ENCODE measurements at regions not wholly inside any gene's neighbourhood (a gene's known extent, or its start where the extent isn't known, plus 50 kb on each side); places are given as distances from the start of the nearest gene placed in this dataset.
"Not testable (repeated sequence)": the region's sequence is repeated elsewhere in the genome, so short reads cannot be mapped to it uniquely, and the experiment has no call there.

DNA sequence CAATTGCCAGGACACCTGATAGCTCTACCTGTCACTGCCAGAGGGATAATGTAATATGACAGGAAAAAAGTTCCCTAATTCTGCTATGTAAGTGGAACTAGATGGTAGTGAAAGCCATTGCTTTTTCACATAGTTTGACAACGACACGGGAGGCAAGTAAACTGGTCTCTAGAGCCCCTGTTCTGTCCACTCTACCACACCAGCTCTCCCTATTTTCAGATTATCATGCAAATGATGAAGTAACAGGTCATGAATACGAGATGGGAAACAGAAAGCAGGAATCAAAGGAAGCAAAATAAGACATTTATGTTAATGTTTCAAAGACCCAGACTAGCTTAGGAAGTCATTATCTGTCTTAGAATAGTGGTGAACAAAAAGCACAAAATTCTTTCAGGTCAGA is 56.2 kb downstream of the TAF11L14 start:
- no peak for DNase-seq

DNA sequence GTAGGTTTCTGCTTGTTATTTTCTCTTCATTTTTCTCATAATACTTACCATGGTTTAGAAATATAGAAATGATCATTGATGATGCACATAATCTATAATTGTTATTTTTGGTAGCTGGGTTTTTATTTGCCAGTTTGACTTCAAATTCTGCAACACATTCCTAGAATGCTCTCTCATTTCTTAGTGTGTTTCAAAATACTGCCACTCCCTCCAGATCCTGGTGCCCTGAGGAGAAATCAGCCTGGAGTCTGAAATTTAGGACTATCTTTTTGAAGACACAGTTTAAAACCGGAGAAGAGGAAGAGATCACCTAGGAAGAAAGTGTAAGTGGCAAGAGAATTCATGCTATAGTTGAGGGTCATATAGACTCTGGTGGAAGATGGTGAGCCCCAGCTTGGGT is 57.5 kb downstream of the TAF11L14 start:
- DNase-seq: no peak

DNA sequence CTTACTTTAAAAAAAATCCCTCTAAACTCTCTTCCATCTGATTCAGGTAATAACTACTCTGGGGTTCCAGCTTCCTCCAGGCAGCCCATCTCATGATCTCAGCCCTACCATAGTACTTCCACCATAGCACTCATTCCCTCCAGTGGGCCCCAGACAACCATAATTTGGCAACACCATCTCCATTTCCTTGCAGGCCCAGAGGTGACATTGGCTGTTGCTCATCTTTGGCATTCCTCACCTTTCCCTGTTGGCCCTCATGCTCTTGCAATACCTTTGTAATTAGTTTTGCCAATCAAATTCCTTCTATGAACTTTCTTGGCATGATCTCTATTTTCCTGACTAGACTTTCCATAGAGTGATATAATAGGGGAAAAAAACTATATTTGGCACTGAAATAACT is 60.1 kb downstream of the TAF11L14 start:
- no peak for DNase-seq

DNA sequence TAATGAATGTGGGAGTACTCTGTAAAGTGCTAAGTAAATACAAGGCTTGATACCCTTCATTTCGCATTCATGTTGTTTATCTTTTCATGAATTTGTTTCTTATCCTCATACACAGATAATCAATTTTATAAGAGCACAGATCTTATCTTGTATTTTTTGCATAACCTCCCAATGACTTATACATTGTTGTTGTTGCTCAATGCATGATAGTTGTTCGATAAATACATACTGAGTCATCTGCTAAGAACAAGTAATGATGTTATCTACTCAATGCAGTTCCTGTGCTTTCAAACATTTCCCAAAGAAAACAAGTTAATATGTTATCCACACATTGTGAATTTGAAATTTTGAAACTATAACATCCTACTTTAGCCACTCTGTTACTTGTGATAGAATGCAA is 60.7 kb downstream of the TAF11L14 start:
- DNase-seq: no peak

DNA sequence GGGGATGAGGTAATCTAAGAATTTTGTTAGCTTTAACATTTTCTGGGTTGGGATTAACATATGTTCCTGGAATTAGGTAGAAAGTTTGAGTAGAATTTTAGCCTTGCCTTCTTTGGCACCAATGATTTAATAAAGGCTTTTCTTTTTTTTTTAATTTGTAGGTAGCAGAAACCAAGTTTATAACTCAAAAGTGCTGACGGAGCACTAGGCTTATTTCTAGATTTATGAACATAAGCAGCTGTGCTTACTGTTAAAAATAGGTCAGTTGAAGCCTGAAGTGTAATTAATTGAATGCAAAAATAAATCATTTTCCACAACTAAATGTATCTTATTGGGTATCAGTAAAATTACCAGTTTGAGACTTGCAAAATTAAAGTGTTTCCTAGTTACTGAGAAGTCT is 62.4 kb downstream of the TAF11L14 start:
- no peak for DNase-seq

DNA sequence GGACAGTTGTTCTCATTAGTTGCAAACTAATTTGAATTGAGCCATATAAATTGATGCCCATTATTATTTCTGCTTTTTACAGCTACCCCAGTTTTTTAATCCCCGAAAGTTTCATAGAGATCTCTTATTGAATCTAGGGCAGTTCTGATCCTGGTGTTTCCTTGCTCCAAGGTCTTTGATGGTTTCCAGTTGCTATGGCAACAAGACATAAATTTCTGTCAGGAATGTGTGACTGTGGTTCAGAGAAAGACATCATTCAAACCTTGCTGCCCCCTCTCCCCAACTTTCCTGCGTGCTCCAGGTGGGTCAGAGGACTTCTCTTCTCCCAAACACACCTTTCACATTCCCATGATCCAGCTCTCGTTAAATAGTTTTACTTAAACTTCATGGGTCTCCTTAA is 63.4 kb downstream of the TAF11L14 start:
- no peak for DNase-seq

DNA sequence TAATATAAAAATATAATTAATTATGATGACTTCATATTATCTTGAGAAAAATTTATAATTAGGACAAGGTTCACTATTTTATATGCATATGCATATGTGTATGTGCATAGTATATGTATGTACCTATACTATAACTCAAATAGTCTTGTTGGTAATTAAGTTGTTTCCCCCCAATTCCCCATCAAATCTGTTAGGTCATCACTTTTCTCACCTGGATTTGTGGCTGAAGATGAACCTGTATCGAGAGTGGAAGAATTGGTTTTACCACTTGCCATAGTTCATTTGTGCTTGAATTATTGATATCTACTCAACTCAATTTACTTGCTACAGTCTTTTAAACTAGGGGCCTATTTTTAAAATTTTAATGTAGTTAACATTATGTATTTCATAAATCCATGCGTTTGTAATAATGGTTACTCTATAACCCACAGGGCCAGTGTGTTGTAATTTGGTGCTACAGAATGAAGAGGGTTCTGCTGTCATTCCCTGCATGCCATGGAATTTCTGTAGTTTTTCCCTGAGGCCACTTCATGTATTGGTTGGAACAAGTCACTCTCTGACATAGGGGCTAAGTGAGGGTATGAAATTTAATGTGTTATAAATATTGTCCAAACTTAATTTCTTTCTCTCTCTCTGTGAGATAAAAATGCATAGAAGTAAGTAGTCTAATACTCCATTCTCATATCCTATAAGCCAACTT is 74.9 kb downstream of the TAF11L14 start:
- no peak for DNase-seq

DNA sequence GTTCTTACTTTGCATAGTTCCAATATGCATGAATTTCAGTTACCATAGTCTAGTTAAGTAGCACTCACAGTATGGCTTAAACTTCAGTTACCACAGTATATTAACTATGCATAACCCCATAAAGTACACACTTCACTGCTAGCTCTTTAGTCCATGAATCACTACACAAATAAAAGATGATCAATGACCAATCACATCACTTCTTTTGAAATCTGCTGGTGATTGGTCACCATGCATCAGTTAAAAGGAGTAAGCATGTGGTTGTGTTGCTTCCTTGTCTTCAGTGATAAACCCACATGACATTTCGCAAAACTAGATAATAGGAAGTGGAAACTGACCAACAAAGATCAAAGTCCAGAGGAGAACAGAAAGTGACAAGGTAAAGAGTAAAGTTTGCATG is 79.0 kb downstream of the TAF11L14 start:
- no peak for DNase-seq

DNA sequence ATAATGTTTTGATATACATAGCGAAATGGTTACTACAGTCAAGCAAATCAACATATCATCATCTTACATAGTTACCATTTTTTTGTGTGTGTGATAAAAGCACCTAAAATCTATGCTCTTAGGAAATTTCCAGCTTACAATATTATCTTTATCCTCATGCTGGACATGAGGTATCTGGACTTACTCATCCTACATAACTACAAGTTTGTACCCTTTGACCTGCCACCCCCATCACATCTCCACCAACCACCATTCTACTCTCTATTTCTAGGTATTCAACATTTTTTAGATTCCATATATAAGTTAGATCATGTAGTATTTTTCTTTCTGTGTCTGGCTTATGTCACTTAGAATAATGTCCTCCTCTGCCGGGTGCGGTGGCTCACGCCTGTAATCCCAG is 79.9 kb downstream of the TAF11L14 start:
- DNase-seq: no peak

DNA sequence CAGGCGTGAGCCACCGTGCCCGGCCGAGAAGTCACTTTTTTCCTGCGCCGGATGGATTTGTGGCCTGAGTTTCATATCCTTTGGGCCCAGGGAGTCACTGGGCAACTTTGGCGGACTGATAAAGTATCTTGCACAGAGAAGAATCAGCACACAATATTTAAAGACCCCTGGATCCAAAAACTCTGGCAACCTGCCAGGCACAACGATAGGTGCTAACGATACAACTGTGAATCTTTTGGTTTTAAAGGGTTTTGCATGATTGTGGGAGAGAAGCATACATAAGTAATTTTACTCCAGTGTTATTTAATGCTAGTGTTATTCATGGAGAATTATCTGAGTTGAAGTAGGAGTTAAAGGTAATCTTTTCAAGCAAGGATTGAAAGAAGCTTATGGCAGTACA is 85.3 kb downstream of the TAF11L14 start:
- DNase-seq: no peak

DNA sequence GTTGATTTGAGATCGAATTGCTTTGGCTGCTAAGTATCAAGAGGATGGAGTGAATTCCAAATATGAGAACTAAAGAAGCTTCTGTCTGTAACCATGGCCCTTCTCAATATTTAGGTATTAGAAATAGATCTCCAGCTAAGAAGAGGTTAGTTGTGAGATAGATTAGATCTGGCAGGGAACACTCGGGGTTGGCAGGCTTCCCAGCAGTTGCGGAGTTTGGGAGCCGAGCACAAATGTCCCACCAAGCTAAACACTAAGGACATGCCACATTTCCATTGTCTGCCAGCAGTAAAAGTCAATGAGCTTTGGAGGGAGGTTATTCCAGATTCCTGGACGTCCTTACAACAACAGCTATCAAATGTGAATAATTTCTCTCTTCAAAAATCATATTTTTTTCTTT is 85.8 kb downstream of the TAF11L14 start:
- DNase-seq: no peak

DNA sequence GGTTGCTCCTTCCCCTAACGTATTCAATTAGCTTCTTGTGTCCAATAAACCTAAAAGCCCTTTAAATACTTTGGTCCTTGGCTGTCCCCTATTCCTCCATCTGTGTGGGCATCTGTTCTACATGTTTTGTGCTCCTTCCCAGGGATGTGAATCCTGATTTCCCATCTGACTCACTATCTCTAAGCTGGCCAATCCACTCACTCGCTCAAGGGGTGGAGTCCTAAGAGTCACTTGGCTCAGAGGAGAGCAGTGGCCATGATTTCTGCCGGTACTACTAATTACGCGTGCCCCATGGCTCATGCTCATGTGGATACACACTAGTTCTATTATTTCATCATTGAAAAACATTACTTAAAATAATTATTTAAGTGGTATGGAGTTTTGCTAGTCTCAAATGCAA is 89.6 kb downstream of the TAF11L14 start:
- DNase-seq: no peak

DNA sequence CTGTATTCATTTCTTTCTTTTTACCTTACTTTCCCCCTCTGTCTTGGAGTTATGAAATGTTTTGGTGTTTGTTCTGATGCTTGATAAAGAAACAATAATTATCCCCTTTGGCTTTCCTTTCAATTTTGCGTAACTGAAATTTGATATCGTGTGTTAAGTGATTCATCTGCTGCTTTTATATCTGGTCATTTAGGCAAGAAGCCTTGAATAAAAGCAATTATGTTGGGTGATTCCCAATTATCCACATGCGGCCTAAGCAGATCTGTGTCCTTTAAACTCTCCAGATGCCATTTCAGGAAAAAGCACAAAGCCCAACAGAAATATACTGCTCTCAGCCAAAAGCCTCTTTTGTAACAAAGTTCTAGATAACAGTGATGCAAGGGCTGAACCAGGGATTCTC is 92.8 kb downstream of the TAF11L14 start:
- DNase-seq: no peak

DNA sequence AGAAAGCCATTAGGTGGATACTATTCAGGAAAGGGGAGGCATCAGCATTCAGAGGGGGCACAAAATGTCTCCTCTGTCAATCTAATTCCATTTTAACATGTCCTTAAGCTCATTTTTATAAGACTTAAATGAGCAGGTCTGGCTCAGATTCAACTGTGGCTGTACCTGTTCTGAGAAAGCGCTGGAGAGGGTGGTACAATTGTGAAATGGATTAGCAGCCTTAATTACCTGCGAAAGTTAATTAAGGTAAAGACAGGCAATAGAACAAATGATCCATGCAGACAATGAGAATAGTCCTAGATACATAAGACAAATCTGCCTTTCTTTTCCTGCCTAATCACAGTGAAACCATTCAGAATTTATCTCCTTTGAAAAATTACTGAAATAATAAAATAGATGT is 96.2 kb downstream of the TAF11L14 start:
- DNase-seq: no peak

DNA sequence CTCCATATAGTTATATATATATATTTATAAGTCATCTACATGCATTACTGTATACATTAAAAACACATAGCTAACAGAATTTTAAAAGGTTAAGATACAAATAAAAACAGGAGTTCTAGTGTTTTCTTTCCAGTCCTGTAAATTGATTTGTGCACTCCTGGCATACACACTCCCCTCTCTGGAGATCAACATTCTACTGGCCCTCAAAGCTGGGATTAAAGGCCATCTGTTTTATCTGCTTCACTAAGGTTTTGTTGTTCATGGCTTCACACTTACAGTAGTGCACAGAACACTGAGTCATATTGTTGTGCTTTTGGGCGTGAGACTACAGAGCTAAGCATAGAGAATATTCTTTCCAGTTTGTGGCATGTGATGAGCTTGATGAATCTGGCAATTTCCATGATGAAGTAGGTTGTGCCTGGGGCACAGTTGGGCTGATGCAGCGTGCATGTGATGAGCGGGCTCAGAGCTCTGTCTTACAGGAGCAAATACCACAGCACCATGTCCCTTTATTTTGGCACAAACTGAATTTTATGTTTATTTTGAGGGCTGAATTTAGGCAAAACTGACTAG is 98.2 kb downstream of the TAF11L14 start:
- DNase-seq: peak; percentile 1

DNA sequence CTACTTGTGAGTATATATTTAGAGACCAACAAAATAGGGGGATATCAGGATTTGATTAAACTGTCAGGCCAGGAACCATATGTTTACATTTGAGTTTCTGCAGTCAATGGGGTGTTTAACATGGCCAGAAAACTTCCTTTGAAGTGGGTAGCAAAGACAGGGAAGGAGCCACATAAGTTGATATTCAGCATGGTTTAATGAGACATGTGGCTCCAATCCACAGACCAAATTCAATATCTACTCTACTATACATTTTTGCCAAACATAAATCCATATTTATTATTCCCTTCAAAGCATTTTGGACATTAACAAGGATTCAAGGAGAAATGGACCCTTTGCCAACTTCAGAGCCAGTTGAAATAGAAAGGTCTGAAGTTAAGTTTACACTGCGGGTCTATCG is 99.8 kb downstream of the TAF11L14 start:
- no peak for DNase-seq

DNA sequence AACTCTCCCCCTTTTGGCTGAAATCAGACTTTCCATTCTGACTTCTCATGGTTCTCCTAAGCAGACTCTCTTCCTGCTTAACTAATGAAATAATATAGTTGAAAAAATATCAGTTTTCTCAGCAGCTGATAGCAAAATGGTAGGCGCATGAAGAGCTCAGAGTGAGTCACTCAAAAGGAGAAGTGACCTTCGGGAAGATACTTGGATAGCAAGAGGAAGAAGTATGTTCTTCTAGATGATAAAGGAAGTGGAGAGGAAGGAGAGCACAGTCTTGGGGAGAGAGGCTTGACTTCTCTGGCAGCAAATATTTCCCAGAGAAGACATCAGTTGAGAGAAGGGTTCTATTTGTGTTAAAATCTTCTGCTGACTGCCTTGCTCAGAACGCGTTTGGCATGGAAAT is 101.5 kb downstream of the TAF11L14 start:
- no peak for DNase-seq

DNA sequence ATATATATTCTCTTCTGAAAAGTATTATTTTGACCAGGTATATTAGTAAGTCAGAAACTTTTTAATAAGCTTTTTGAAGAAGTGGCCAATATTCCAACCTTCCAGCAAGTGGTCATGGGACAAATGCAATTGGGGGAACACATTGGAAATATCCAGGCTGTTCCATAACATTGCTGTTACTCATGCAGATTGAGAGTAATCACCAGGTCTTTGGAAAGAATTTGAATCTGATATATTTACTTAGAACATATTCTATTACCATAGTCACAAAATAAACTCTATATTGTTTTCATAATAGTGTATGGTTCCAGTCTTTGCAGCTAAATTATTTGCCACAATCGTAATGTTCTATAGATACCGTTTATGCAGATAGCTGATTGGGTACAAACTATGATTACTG is 102.8 kb downstream of the TAF11L14 start:
- DNase-seq: no peak

DNA sequence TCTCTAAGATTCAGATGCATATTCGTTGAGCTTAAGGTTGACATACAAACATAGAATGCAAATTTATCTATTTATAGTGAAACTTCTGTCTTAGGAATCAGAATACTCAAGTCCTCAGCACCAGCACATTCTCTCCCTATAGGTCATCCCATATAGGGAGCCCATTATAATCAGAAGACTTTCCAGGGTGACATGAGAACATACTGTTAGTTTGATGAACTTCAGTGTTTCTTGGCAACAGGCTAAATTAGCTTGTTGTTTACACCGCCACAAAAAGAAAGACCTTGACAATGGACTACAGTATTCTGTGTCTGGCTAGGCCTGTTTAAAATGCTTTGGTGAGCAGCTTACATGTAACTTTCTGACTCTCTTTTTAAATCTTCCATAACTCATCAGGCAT is 104.2 kb downstream of the TAF11L14 start:
- no peak for DNase-seq

DNA sequence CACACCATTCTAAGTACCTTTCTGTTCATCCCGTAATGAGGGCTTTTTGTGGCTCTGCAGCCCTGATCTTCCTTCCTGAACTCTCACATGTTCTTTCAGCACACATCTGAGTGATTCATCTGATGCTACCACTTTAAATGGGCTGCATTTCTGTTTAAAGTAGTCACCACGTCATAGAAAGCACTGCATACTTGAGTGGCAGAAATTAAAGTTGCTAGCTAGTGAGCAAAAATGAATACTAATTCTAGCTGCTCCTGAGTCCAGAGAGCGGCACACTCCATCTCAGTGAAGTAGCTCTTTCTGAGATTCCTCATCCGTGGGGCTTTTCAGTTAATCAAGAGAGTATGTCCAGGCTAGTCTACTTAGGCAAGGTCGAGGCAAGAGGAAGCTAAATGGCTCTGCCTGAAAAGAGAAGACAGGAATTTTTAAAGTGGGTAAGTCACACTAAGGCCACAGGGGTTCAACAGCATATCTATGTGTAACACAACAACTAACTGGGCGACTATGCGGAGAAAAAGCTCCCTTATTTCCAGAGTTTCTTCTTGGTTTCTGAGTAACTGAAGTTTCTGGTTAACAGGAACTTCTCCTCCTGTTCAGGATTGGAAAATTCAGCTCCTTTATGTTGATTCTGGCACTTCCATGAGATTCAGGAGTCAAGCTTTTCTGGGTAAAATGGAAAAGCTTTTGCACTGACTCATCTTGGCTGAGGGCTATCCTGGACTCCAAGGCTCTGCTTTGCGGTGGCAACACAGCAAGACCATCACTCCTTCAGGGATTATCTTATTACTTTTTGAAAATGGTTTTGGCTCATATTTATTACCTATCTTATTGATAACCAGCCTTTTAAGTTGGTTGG is 109.5 kb downstream of the TAF11L14 start:
- DNase-seq: no peak

DNA sequence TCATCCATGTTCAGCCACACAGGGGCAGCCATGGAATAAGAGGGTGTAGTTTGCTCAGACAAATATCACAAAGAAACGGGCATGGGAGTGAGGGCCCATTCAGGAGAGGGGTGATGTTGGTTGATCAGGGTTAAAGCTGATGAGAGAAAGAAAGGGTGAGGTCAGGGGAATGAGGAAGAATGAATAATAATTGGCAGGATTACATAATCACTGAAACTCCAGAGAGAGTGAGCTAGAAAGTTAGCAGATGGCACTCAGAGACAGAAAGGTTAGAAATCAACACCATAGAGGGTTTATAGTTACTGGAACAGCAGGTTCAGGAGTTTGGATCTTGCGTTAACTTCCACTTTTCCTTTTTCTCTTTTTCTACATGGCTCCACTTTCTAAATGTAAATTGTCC is 113.9 kb downstream of the TAF11L14 start:
- DNase-seq: no peak

DNA sequence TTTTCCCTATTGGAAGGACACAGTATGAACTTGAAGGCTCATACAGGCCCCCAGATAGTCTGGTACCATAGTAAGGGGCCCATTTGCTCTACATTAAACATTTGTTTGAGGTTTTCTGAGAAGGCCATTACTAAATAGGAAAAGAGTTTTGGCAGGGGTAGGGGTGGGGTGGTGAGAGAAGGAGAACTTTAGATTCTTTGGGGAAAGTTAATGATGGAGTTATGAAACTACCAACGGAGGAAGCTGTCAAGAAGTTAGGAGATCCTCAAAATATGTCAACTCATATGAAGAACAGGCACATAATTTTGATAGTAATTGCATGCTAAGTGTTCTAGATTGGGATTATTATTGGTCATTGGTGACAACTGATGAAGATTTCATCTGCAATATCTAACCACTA is 114.7 kb downstream of the TAF11L14 start:
- no peak for DNase-seq

DNA sequence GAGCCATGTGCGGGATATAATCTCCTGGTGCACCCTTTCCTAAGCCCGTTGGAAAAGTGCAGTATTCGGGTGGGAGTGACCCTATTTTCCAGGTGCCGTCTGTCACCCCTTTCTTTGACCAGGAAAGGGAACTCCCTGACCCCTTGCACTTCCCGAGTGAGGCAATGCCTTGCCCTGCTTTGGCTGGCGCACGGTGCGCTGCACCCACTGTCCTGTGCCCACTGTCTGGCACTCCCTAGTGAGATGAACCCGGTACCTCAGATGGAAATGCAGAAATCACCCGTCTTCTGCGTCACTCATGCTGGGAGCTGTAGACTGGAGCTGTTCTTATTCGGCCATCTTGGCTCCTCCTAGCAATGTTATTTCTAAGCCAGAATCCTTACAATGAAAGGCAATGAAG is 121.1 kb downstream of the TAF11L14 start:
- not testable (repeated sequence) for DNase-seq

DNA sequence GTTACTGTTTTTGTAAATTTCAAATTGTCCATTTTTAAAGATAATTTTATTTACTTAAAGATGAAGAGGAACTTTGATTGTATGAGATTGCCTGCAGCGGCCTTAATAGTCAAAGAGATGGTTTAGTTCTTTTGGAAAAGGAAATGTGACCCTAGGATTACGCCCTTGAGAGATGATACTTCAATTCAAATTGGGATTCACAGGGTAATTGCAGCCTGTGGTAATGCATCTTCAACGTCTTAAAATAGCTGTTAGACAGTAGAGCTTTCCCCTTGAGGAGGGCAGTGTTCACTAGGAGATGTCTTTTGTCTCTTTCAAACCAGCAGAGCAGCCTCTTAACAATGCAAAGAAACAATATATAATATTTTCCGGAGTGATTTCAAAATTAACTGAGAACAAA is 127.1 kb downstream of the TAF11L14 start:
- DNase-seq: no peak
